ENCODE measurements at regions not wholly inside any gene's neighbourhood (a gene's known extent, or its start where the extent isn't known, plus 50 kb on each side); places are given as distances from the start of the nearest gene placed in this dataset.

DNA sequence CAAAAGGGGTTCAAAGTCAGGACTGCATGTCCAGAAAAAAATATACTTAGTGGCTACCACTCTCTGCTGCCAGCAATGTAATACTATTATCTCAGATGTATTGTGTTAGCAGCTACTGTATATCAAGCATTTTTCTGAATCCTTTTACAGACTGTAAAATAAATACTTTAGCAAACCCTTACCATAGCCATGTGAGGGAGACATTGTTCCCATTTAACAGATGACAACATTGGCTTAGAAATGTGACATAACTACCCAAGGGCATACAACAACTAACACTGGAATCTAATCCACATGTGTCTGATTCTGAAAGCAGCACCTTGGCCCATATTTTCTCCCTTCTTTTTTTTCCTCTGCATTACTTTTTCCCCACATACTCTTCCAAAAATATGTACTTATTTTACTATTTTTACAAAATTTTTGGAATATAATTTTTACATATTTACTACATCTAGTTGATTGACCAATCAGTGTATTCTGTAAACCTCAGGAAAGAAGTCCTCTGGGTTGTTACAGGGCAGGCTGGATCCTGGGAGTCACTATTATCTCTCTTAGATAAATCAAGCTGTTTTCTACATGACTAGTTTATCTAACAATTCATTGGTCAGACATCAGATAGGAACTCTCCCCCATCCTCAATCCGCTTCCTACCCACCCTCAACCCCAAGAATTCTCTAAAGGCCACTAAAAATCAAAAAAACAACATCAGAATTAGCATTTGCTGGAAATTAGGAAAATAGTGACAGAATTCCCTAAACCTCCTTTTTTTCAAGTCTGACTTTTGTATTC is 154.1 kb downstream of the BTG1 start:
- H3K4me1 ChIP-seq: no peaks in the 10 kb centered on the region
- no peaks in the 10 kb centered on the region for H3K36me3 ChIP-seq
- no peak overlapping the region for H3K27ac ChIP-seq
- H3K27me3 ChIP-seq (ENCODE audit: low read depth): no peaks in the 10 kb centered on the region
- DNase-seq (no peak), ATAC-seq (peak in 1 of 2 donors; percentile 52)
- H3K9me3 ChIP-seq: no peaks in the 10 kb centered on the region
- intact Hi-C loops (cut with DNase I): no loop called here
- no peak overlapping the region for H3K4me3 ChIP-seq
- TF ChIP-seq, protein P1, sequence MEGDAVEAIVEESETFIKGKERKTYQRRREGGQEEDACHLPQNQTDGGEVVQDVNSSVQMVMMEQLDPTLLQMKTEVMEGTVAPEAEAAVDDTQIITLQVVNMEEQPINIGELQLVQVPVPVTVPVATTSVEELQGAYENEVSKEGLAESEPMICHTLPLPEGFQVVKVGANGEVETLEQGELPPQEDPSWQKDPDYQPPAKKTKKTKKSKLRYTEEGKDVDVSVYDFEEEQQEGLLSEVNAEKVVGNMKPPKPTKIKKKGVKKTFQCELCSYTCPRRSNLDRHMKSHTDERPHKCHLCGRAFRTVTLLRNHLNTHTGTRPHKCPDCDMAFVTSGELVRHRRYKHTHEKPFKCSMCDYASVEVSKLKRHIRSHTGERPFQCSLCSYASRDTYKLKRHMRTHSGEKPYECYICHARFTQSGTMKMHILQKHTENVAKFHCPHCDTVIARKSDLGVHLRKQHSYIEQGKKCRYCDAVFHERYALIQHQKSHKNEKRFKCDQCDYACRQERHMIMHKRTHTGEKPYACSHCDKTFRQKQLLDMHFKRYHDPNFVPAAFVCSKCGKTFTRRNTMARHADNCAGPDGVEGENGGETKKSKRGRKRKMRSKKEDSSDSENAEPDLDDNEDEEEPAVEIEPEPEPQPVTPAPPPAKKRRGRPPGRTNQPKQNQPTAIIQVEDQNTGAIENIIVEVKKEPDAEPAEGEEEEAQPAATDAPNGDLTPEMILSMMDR (IDR thresholded peaks at IDR 0.05): no peak

DNA sequence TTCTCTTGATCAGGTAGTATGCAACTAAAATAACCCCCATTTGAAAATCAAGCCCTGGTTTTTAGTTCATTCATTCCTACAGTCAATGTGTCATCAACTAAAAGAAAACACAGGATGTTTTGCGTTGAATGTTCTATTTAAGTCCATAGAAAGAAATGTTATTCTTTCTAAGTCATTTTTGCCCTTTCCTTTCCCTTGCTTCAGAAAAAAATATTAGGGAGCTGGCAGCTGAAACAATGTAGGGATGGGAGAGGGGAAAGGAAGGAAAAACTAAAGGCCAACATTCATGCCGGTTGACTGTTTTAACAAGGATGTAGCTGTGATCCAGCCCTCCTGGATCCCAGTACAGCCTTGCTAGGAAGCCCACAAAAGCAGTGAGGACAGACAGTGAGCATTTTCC is 155.1 kb downstream of the BTG1 start:
- H3K27ac ChIP-seq: no peak overlapping the region
- intact Hi-C loops (cut with DNase I): no loop called here

DNA sequence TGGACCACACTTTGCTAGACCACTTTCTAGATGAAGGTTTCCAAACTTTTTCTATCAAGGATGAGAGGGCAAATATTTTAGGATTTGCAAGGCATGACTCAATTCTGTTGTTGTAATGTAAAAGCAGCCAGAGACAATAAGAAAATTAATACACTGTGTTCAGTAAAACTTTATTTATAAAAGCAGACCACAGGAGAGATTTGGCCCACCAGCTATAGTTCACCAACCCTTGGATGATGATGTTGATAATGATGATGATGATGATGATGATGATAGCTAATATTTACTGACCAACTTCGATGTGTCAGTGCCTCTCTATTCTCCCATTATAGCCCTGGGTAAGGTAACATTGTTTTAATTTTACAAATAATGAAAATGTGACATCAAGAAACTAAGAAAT is 156.5 kb downstream of the BTG1 start:
- Histone ChIP-seq H3K4me3 (no peak overlapping the region), H3K9me3 (no peaks in the 10 kb centered on the region), H3K27me3 (ENCODE audit: low read depth) (no peaks in the 10 kb centered on the region), H3K4me1 (no peaks in the 10 kb centered on the region), H3K27ac (no peak overlapping the region), H3K36me3 (no peaks in the 10 kb centered on the region)
- no peak for ATAC-seq
- intact Hi-C loops (cut with DNase I): no loop called here
- TF ChIP-seq, protein P1 (IDR thresholded peaks at IDR 0.05): no peak
- no peak for DNase-seq

More for the DNA sequence above, 155.1 kb downstream of the BTG1 start:
- Histone ChIP-seq H3K9me3 (no peaks in the 10 kb centered on the region), H3K4me3 (no peak overlapping the region), H3K36me3 (no peaks in the 10 kb centered on the region), H3K27me3 (ENCODE audit: low read depth) (no peaks in the 10 kb centered on the region), H3K4me1 (no peaks in the 10 kb centered on the region)
- TF ChIP-seq, protein P1 (IDR thresholded peaks at IDR 0.05): no peak
- no peak for ATAC-seq
- DNase-seq: no peak

DNA sequence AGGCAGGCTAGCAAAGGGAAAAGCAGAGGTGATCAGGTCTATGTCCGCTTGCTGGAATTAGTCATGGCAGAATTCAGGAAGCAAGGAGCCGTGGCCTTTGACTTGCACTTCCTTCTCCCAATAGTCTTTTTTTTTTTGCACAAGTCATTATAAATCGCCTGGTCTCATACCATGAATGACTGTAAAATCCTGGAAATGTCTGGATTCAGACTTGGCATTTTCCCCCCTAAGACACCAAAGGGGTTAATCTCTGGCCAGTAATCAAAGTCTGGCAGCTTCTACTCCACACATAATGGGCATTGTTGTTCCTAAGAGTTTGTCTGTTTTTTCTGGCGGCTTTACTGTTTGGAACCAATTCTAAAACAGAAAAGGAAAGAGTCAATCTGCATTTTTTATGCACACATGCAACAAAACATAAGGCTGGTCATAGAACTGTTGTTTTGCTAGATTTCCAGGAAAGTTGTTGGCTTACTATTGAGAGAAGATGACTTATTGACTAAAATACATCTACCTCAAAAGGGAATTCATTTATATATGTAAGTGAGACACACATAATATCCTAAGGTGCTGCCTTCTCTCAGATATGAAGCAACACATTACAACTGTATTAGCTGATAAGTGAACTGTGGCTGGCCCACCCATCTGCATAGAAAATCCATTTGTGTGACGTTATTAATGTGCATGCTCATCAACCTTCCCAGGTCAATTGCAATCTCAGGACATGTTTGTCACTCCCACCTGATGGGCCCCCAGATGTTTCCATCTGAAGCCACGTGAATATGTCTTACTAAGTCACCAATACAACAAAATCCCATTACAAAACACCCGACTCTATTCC is 157.3 kb downstream of the BTG1 start:
- no peaks in the 10 kb centered on the region for H3K36me3 ChIP-seq
- no peaks in the 10 kb centered on the region for H3K27me3 ChIP-seq (ENCODE audit: low read depth)
- ATAC-seq (no peak), DNase-seq (no peak)
- H3K4me3 ChIP-seq: no peak overlapping the region
- TF ChIP-seq, protein P1 (IDR thresholded peaks at IDR 0.05): no peak
- no peaks in the 10 kb centered on the region for H3K4me1 ChIP-seq
- intact Hi-C loops (cut with DNase I): no loop called here
- no peaks in the 10 kb centered on the region for H3K9me3 ChIP-seq
- H3K27ac ChIP-seq: no peak overlapping the region

DNA sequence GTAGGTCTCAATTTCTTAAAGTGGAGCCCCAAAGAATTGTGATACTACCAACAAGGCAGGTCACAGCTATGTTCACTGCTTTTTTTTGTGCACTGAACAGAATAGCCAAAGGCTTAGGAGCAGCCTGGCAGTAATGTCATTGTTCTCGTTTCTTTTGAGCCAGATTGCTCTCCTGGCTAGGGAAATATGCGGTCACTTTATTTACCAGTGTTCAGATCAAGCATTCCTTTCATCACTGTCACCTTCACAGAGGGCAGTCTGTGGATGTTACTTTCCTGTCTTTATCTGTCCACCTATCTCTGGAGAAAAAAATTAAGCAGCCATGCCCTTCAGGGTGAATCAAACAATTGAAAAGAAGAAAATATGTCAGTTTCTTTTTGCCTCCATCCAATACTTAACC is 159.6 kb downstream of the BTG1 start:
- H3K4me1 ChIP-seq: no peaks in the 10 kb centered on the region
- DNase-seq (no peak), ATAC-seq (no peak)
- H3K4me3 ChIP-seq: no peak overlapping the region
- H3K36me3 ChIP-seq: no peaks in the 10 kb centered on the region
- no peaks in the 10 kb centered on the region for H3K27me3 ChIP-seq (ENCODE audit: low read depth)
- H3K27ac ChIP-seq: no peak overlapping the region
- TF ChIP-seq, protein P1 (IDR thresholded peaks at IDR 0.05): no peak
- no peaks in the 10 kb centered on the region for H3K9me3 ChIP-seq
- intact Hi-C loops (cut with DNase I): no loop called here

All from lower lobe of right lung (tissue), 2 donors.